Amniotic stem cell (primary cell): ENCODE measurements at regions not wholly inside any gene's neighbourhood (a gene's known extent, or its start where the extent isn't known, plus 50 kb on each side); places are given as distances from the start of the nearest gene placed in this dataset.

ENCODE experiments used
- DNase-seq: peaks from one replicate; lab custom pipeline; 2025; lab: John Stamatoyannopoulos, UW

DNA sequence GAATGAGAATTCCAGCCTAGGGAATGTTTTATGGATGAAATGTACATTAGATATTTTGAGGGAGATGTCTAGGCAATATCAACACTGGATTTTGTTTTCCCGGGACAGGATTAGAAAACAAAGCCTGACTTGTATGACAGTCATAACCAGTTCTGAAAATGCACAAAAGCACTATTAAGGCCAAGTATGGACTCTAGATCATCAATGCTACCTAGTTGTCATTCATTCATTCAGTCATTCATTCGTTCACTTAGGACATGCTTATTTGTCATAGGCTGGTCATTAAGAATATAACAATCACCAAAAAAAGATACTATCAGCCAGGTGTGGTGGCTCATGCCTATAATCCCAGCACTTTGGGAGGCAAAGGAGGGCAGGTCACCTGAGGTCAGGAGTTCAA lies 511.2 kb downstream of the CMPK2 start:
- DNase-seq: no peak

GRCh38 chr2:6355886-6356761 lies 509.6 kb downstream of the CMPK2 start:
- no peak for DNase-seq

DNA sequence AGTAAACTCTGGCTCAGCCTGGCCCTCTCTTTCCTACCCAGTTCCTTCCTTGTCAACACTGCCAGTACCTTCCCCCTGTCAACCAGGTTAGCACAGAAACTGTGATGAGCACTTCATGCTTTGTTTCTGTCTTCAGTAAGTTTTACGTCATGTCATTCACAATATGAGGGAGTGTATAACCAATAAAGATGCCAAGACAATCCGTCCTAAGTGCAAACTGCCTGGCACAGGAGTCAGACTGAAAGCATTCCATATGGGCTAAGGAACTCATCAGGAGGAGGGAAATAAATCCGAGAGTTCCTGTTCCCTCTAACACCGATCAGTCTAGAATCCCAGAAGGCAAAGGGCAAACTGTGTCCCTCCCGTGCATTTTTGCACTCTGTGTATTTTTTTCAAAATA lies 507.2 kb downstream of the CMPK2 start:
- DNase-seq: no peak

DNA sequence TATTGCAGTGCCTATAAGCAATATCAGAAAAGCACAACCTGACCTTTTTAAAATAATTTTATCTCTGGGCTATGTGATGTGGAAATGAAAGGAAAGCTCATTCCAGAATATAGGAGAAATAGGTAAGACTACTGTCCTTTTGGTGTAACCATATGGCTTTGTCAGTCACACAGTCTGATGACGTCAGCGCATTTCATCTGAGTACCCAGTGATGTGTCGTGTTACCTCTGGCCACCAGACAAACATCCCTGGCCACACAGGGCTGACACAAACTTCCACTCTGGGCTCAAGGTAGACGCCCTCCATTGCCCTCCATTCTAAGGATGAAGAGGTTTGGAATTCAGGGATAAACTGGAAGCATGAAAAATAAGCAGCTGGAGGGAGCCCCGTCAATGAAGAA lies 506.7 kb downstream of the CMPK2 start:
- DNase-seq: no peak

- DNase-seq: no peak
These were observed 505.7 kb downstream of the CMPK2 start for GRCh38 chr2:6359964-6360363.

- no peak for DNase-seq
These were observed 502.8 kb downstream of the CMPK2 start for GRCh38 chr2:6362671-6363450.

GRCh38 chr2:6368281-6368680 lies 497.4 kb downstream of the CMPK2 start:
- peak; percentile 8 for DNase-seq

DNA sequence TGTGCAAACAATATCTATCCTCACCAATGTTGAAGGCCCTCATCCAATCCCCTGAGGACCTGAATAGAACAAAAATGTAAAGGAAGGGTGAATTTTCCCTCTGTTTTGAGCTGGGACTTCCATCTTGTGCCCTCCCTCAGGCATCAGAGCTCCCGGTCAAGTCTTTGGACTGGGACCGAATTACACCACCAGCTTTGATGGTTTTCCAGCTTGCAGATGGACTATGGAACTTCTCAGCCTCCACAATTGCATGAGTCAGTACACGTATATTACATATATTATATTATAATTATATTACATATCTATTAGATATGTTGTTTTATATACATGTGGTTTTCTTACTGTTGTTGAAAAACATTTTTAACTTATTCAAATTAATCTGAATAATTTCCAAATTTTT lies 496.4 kb downstream of the CMPK2 start:
- no peak for DNase-seq

GRCh38 chr2:6370753-6371551 lies 494.8 kb downstream of the CMPK2 start:
- DNase-seq: no peak

GRCh38 chr2:6372317-6372901 lies 493.3 kb downstream of the CMPK2 start:
- peak; percentile 70 for DNase-seq

GRCh38 chr2:6381326-6381725 lies 484.4 kb downstream of the CMPK2 start:
- no peak for DNase-seq

GRCh38 chr2:6384341-6384740 lies 481.4 kb downstream of the CMPK2 start:
- DNase-seq: no peak

DNA sequence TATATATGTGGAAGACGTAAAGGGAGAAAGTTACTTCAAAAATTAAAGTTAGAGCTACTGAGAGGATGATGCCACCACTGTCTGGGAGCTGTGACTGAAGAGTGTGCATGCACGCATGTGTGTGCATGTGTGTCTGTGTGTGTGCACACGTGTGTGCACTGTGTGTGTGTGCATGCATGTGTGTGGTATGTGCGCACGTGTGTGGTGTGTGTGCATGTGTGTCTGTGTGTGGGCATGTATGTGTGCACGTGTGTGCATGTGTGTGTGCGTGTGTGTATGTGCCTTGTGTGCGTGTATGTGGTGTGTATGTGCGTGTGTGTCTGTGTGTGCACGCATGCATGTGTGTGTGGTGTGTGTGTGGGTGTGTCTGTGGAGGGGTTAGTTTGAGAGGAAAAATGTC lies 473.4 kb downstream of the CMPK2 start:
- no peak for DNase-seq

- no peak for DNase-seq
These were observed 472.7 kb downstream of the CMPK2 start for GRCh38 chr2:6392966-6393365.

DNA sequence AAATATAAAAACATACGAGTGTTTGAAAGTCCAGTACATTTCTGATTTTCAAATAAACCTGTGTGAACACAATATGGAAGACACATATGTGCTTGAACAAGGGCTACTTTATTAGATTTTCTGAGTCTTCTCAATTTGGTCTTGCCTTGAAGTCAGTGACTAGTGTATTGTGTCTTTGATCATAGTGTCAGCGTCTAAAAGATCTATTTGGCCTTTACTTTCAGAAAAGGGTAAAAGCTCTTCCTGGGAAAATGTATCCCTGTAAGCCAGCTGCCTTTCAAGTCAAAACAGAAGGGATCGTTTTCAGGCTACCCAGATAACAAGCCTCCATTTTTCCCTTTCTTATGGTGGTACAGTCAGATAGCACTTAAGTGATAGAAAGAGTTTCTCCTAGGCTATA lies 471.9 kb downstream of the CMPK2 start:
- DNase-seq: no peak

DNA sequence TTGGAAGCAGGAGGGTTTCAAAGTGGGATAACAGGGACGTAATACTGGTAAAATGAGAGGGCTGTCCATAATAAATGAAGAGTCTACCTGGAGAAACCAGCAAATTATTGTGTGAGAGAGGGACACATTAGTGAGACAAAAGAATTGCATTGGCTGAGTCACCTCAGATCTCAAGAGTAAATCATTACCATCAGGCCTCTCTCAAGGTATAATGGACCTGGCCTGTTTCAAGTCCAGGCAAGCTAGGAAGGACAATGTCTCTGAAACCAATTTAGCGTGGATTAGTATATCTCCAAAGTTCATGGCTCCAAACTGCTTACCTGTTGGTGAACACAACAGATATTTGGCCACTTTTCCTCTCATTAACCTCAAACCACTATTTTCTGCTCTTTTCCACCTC lies 471.4 kb downstream of the CMPK2 start:
- no peak for DNase-seq

GRCh38 chr2:6398421-6398820 lies 467.3 kb downstream of the CMPK2 start:
- no peak for DNase-seq

GRCh38 chr2:6401301-6401700 lies 464.4 kb downstream of the CMPK2 start:
- no peak for DNase-seq

- no peak for DNase-seq
These were observed 457.6 kb downstream of the CMPK2 start for GRCh38 chr2:6408057-6408456.

- no peak for DNase-seq
These were observed 455.4 kb downstream of the CMPK2 start for GRCh38 chr2:6410313-6410712.

GRCh38 chr2:6412533-6413091 lies 453.1 kb downstream of the CMPK2 start:
- no peak for DNase-seq

DNA sequence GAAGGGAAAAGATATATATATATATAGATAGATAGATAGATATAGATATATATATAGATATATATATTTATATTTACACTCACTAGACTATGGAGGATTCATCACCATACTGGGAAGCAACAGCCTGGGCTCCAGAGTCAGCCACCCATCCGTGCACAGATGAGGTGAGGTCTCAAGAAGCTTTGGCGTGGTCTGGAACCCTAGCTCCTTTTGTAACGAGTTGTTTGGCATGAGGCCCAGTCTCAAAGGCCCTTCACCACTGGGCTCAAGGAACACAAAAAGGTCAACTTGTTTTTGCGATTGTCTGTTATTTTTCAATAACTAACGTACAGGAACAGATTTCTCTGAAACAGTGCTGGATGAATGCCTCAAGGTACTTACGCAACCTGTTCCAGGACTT lies 448.7 kb downstream of the CMPK2 start:
- DNase-seq: no peak
